ENCODE measurements at regions not wholly inside any gene's neighbourhood (a gene's known extent, or its start where the extent isn't known, plus 50 kb on each side); places are given as distances from the start of the nearest gene placed in this dataset.

DNA sequence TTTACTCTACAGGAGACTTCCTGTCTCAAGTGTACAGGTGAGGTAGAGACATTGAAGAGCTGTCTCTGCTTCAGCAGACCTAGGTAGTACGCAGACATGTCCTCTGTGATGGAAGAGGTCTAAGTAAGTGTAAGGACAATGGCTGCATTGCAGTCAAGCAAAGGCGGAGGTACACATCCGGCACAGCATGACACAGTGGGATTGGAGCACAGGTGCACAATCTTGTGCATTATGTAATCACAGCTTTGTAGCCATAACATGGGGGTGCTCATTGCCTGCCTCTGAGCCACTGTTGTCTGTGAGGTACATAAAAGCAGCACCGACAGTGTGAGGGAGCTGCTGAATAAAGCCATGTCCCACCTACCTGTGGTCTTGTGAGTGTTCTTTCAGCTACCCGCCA lies 66.4 kb upstream of the CCDC190 start:
- TF ChIP-seq, protein P1, sequence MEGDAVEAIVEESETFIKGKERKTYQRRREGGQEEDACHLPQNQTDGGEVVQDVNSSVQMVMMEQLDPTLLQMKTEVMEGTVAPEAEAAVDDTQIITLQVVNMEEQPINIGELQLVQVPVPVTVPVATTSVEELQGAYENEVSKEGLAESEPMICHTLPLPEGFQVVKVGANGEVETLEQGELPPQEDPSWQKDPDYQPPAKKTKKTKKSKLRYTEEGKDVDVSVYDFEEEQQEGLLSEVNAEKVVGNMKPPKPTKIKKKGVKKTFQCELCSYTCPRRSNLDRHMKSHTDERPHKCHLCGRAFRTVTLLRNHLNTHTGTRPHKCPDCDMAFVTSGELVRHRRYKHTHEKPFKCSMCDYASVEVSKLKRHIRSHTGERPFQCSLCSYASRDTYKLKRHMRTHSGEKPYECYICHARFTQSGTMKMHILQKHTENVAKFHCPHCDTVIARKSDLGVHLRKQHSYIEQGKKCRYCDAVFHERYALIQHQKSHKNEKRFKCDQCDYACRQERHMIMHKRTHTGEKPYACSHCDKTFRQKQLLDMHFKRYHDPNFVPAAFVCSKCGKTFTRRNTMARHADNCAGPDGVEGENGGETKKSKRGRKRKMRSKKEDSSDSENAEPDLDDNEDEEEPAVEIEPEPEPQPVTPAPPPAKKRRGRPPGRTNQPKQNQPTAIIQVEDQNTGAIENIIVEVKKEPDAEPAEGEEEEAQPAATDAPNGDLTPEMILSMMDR (conservative IDR thresholded peaks at IDR 0.05; ENCODE audit: low read depth, low read length) = no peak
- TF ChIP-seq EZH2 (IDR thresholded peaks at IDR 0.05; ENCODE audit: low read length, unreplicated experiment) = no peak
- TF ChIP-seq EZH2phosphoT487 (IDR thresholded peaks at IDR 0.05; ENCODE audit: borderline replicate concordance, low read length) = no peak

Measured in PC-3 (cell line).